Keratinocyte (primary cell): ENCODE measurements at regions not wholly inside any gene's neighbourhood (a gene's known extent, or its start where the extent isn't known, plus 50 kb on each side); places are given as distances from the start of the nearest gene placed in this dataset.

ENCODE experiments used
- DNase-seq: peaks from one replicate; pipeline ENCODE4 v3.0.0-alpha.2; 2011; ENCODE audit warnings: low read depth, missing footprints, low spot score
- FAIRE-seq: peaks from 2 replicates; lab custom pipeline; 2011; peaks lifted over from hg19 to GRCh38; lab: Jason Lieb, UNC
- H2AFZ ChIP-seq: 2 replicates; pipeline ENCODE4 v1.6.0; 2012; ENCODE audit warnings: low read length, control low read depth, inconsistent platforms; ENCODE audit not compliant: control insufficient read depth
- H3K27ac ChIP-seq: 2 replicates; pipeline ENCODE4 v1.5.1; 2011; ENCODE audit warnings: low read length; ENCODE audit not compliant: control insufficient read depth, insufficient read depth
- H3K27me3 ChIP-seq: 3 replicates; pipeline ENCODE4 v1.6.0; 2011; ENCODE audit warnings: low read length; ENCODE audit not compliant: control insufficient read depth, insufficient read depth; ENCODE audit errors: extremely low read depth
- H3K36me3 ChIP-seq, 2 experiments: 2 replicates in 1 of 2; 3 replicates in 1 of 2; pipeline ENCODE4 v1.5.1; 2011; ENCODE audit warnings: low read length in 2 of 2, mild to moderate bottlenecking in 1 of 2; ENCODE audit not compliant: control insufficient read depth in 2 of 2, insufficient read depth in 2 of 2; ENCODE audit errors: extremely low read depth in 1 of 2
- H3K4me1 ChIP-seq: 3 replicates; pipeline ENCODE4 v1.5.1; 2011; ENCODE audit warnings: low read length; ENCODE audit not compliant: control insufficient read depth, insufficient read depth; ENCODE audit errors: extremely low read depth
- H3K4me2 ChIP-seq: 3 replicates; pipeline ENCODE4 v1.6.0; 2011; ENCODE audit warnings: low read depth, low read length; ENCODE audit not compliant: control insufficient read depth, insufficient read depth; ENCODE audit errors: extremely low read depth
- H3K4me3 ChIP-seq, 3 experiments: fragments of 200-600 bp in 1 of 3; sonication (generic) in 1 of 3; 2 replicates in 2 of 3; 3 replicates in 1 of 3; pipeline ENCODE4 v1.5.1; 2011 to 2016; ENCODE audit warnings: low read length in 3 of 3, mild to moderate bottlenecking in 3 of 3, control low read depth in 2 of 3, inconsistent platforms in 1 of 3, low read depth in 1 of 3, mixed read lengths in 1 of 3, mixed run types in 1 of 3, moderate library complexity in 1 of 3; ENCODE audit not compliant: control insufficient read depth in 2 of 3, insufficient read depth in 2 of 3; ENCODE audit errors: extremely low read depth in 1 of 3
- H3K79me2 ChIP-seq: 2 replicates; pipeline ENCODE4 v1.6.0; 2012; ENCODE audit warnings: low read length; ENCODE audit not compliant: control insufficient read depth, insufficient read depth
- H3K9ac ChIP-seq: 3 replicates; pipeline ENCODE4 v1.6.0; 2011; ENCODE audit warnings: low read length; ENCODE audit not compliant: control insufficient read depth, insufficient read depth; ENCODE audit errors: extremely low read depth
- H3K9me1 ChIP-seq: 3 replicates; pipeline ENCODE4 v1.6.0; 2011; ENCODE audit warnings: low read length; ENCODE audit not compliant: control insufficient read depth, insufficient read depth; ENCODE audit errors: extremely low read depth
- H3K9me3 ChIP-seq: 2 replicates; pipeline ENCODE4 v1.5.1; 2012; ENCODE audit warnings: low read depth, low read length; ENCODE audit not compliant: control insufficient read depth
- H4K20me1 ChIP-seq: 3 replicates; pipeline ENCODE4 v1.6.0; 2011; ENCODE audit warnings: low read length; ENCODE audit not compliant: control insufficient read depth, insufficient read depth; ENCODE audit errors: extremely low read depth
- CTCF ChIP-seq, 3 experiments: IDR thresholded peaks in 1 of 3; conservative IDR thresholded peaks in 1 of 3; optimal IDR thresholded peaks in 1 of 3; 2 replicates in 2 of 3; 3 replicates in 1 of 3; pipeline versions ENCODE3 to v1.5.1; 2011; ENCODE audit warnings: low read length in 3 of 3, mild to moderate bottlenecking in 3 of 3, moderate library complexity in 2 of 3, control low read depth in 1 of 3, inconsistent platforms in 1 of 3; ENCODE audit not compliant: insufficient read depth in 2 of 3; ENCODE audit errors: extremely low read depth in 1 of 3
- EZH2 ChIP-seq: IDR thresholded peaks from one replicate; pipeline ENCODE4 v1.6.1; 2012; ENCODE audit warnings: inconsistent platforms, mild to moderate bottlenecking, low read length, moderate library complexity
- dilution Hi-C: fragments of 300-500 bp; cut with MboI; formaldehyde crosslinking; loops from one replicate; pipeline ENCODE4 v1.7.0; 2020; ENCODE audit warnings: low sequenced_read_pairs; ENCODE audit not compliant: extremely low pct_ligation_motif_present

GRCh38 chr17:73944366-73944765, 259.1 kb upstream of the RPL38 start:
- Histone ChIP-seq H3K9me3 (no peaks in the 10 kb centered on the region), H3K4me3 (no peak overlapping the region), H3K4me1 (no peaks in the 10 kb centered on the region), H2AFZ (no peak overlapping the region), H3K36me3 (no peaks in the 10 kb centered on the region), H3K27ac (no peak overlapping the region), H4K20me1 (no peaks in the 10 kb centered on the region), H3K79me2 (no peaks in the 10 kb centered on the region), H3K9me1 (no peaks in the 10 kb centered on the region), H3K4me2 (no peak overlapping the region), H3K9ac (no peak overlapping the region), H3K27me3 (no peaks in the 10 kb centered on the region)
- no peak for FAIRE-seq
- dilution Hi-C loops = no loop called here
- TF ChIP-seq EZH2 = no peak
- no peak for TF ChIP-seq CTCF (optimal IDR thresholded peaks at IDR 0.05 in 1 of 3, IDR thresholded peaks at IDR 0.05 in 1 of 3, conservative IDR thresholded peaks at IDR 0.05 in 1 of 3; ENCODE audit: extremely low read depth in 1 of 3, insufficient read depth in 2 of 3, low read length in 3 of 3)
- no peak for DNase-seq

GRCh38 chr17:73947281-73947965, 256.1 kb upstream of the RPL38 start:
- no peak for FAIRE-seq

More at GRCh38 chr17:73947281-73947965, 256.1 kb upstream of the RPL38 start:
- H3K9me3 ChIP-seq = no peaks in the 10 kb centered on the region
- no peak for DNase-seq
- H3K4me1 ChIP-seq = no peaks in the 10 kb centered on the region
- no peak overlapping the region for H3K4me3 ChIP-seq
- TF ChIP-seq CTCF (optimal IDR thresholded peaks at IDR 0.05 in 1 of 3, IDR thresholded peaks at IDR 0.05 in 1 of 3, conservative IDR thresholded peaks at IDR 0.05 in 1 of 3; ENCODE audit: extremely low read depth in 1 of 3, insufficient read depth in 2 of 3, low read length in 3 of 3) (no peak), EZH2 (no peak)
- no peaks in the 10 kb centered on the region for H3K36me3 ChIP-seq
- dilution Hi-C loops = no loop called here
- no peak overlapping the region for H3K4me2 ChIP-seq
- H3K79me2 ChIP-seq = no peaks in the 10 kb centered on the region
- H3K9me1 ChIP-seq = no peaks in the 10 kb centered on the region
- H4K20me1 ChIP-seq = no peaks in the 10 kb centered on the region
- H3K9ac ChIP-seq = no peak overlapping the region
- peaks cover 14% of the 10 kb centered on the region for H3K27me3 ChIP-seq
- no peak overlapping the region for H3K27ac ChIP-seq
- H2AFZ ChIP-seq = no peak overlapping the region
